ENCODE measurements at regions not wholly inside any gene's neighbourhood (a gene's known extent, or its start where the extent isn't known, plus 50 kb on each side); places are given as distances from the start of the nearest gene placed in this dataset.

DNA sequence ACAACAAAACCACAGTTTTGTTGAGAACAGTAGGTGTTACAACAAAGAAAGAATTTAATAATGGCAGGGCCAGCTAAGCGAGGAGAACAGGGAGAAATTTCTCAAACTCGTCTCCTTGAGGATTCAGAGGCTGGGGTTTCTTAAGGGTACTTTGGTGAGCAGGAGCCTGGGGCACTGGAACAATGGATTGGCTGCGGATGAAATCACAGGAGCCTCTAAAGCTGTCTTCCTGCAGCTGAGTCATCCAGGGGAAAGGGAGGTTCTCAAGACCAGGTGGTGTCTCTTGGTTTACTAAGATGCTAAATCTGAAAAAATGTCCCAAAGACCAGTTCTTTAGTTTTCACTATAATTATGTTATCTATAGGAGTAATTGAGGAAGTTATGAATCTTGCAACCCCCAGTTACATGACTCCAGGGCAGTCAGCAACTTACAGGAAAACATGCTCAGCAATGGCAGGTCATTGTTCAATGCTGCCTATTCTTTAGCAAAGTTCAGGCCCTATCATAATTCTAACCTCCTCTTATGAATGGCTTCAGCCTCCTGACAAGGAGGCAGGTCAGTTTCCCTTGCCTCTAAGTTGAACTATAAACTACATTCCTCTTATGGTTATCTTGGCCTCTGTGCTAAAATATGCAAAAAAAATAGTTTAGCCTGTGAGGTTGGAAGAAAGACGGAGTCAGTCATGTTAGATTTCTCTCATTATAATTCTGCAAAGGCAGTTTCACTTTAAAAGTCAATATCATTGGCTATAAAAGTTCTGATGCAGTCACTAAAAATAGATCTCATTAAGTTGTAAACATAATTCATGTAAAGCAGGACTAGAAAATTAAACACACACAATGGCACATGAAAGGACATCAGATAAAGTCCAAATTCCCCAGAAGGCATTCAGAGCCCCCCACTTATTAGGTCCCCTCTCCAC lies 63.3 kb upstream of the CKS2 start:
- TF ChIP-seq, protein P1, sequence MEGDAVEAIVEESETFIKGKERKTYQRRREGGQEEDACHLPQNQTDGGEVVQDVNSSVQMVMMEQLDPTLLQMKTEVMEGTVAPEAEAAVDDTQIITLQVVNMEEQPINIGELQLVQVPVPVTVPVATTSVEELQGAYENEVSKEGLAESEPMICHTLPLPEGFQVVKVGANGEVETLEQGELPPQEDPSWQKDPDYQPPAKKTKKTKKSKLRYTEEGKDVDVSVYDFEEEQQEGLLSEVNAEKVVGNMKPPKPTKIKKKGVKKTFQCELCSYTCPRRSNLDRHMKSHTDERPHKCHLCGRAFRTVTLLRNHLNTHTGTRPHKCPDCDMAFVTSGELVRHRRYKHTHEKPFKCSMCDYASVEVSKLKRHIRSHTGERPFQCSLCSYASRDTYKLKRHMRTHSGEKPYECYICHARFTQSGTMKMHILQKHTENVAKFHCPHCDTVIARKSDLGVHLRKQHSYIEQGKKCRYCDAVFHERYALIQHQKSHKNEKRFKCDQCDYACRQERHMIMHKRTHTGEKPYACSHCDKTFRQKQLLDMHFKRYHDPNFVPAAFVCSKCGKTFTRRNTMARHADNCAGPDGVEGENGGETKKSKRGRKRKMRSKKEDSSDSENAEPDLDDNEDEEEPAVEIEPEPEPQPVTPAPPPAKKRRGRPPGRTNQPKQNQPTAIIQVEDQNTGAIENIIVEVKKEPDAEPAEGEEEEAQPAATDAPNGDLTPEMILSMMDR (IDR thresholded peaks at IDR 0.05; ENCODE audit: control extremely low read depth, extremely low read depth, low read depth, missing control alignments): no peak
- ChIA-PET POLR2A (no interaction called here), CTCF (no interaction called here)
- DNase-seq (ENCODE audit: extremely low spot score): no peak

DNA sequence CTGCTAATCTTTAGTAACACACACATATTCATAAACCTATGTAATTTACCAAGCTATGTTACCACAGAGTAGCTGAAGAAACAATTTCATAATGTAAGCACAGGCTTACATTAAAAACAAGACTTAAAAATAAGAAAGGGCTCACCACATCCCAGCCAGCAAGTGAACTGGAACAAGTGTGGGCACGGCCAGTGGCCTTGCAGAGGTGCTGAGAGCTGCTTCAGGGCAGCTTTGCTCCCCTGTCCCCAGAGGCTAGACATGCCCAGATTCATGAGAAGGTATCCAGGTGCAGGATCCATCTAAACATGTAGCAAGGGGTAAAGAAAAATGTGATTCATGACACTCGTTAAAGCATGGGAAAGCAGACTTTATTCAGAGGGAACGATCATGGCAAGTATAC lies 62.0 kb upstream of the CKS2 start:
- no peak for DNase-seq (ENCODE audit: extremely low spot score)
- TF ChIP-seq, protein P1 (IDR thresholded peaks at IDR 0.05; ENCODE audit: control extremely low read depth, extremely low read depth, low read depth, missing control alignments): no peak
- CTCF ChIA-PET: no interaction called here
- POLR2A ChIA-PET: no interaction called here

DNA sequence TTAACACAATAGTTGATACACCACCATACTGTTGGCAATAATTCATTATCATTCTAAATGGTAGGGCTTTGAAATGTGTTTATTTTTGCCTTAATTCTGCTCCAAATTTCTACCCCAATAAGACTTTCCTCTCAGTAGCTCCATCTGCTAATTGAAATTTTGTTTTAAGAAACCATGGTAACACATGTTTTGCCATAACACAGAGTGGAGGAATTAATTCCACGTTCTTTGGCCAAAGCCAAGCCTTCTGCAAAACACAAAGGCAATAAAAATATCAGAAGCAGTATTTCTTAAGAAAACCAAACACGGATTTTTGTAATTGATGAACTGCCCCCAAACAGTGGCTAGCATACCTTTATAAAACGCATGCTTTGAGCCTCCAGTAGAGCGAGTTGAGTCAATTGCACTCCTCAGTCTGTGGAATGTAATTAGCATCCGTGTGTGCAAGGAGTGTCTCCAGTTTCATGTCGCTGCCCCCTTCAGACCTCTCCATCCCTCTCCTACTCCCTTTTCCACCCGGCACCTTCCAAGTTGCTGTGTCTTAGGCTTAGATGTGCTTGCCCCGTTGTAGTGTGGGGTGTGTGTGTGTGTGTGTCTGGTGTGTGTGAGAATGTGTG lies 58.2 kb upstream of the CKS2 start:
- ChIA-PET CTCF (no interaction called here), POLR2A (no interaction called here)
- DNase-seq (ENCODE audit: extremely low spot score): no peak
- TF ChIP-seq, protein P1 (IDR thresholded peaks at IDR 0.05; ENCODE audit: control extremely low read depth, extremely low read depth, low read depth, missing control alignments): no peak

DNA sequence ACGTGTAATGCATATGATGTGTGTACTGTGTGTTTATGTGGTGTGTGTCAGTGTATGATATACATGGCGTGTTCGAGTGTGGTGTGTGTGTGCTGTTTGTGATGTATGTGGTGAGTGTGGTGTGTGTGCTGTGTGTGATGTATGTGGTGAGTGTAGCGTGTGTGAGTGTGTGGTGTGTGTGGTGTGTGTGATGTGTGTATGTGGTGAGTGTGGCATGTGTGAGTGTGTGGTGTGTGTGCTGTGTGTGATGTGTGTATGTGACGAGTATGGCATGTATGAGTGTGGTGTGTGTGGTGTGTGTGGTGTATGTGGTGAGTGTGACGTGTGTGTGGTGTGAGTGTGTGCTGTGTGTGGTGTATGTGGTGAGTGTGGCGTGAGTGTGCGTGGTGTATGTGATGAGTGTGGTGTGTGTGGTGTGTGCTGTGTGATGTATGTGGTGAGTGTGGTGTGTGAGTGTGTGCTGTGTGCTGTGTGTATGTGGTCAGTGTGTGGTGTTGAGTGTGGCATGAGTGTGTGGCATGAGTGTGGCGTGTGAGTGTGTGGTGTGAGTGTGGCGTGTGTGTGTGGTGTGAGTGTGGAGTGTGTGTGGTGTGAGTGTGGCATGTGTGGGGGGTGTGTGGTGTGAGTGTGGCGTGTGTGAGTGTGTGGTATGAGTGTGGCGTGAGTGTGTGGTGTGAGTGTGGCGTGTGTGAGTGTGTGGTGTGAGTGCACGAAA lies 56.8 kb upstream of the CKS2 start:
- TF ChIP-seq, protein P1 (IDR thresholded peaks at IDR 0.05; ENCODE audit: control extremely low read depth, extremely low read depth, low read depth, missing control alignments): no peak
- no peak for DNase-seq (ENCODE audit: extremely low spot score)
- POLR2A ChIA-PET: no interaction called here
- CTCF ChIA-PET: no interaction called here

DNA sequence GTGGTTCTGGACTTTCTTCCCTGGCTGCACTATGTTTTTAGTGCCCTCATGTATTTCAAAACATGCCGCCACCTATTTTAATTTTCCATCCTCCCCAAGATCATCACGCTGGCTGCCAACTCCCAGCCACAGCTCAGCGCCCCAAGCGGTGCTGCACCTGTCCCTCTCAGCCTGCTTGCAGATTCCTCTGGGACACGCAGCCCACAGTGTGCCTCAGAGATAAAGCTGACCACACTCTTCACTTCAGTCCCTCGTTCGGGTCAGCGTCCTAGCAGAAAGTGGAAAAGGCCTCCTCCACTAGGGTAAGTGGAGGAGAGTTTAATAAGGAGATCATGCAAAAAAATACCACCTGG lies 56.2 kb upstream of the CKS2 start:
- no peak for DNase-seq (ENCODE audit: extremely low spot score)

DNA sequence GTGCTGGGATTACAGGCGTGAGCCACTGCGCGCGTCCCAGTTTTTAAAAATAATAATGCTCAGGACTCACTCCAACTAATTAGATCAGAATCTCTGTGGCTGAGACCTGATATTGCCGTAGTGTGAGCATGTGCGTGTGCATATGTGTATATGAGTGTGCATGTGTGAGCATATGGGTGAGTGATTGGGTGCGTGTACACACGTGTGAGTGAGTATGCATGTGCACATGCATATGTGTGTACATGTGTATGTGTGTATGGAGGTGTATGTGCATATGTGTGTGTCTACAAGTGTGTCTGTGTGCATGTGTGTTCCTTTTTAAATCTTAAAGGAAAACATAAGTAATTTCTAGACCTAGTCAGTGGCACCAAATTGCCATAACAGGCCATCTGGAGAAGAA lies 54.8 kb upstream of the CKS2 start:
- DNase-seq (ENCODE audit: extremely low spot score): no peak
- TF ChIP-seq, protein P1 (IDR thresholded peaks at IDR 0.05; ENCODE audit: control extremely low read depth, extremely low read depth, low read depth, missing control alignments): no peak
- ChIA-PET CTCF (no interaction called here), POLR2A (no interaction called here)

More for the DNA sequence above, 56.2 kb upstream of the CKS2 start:
- TF ChIP-seq, protein P1 (IDR thresholded peaks at IDR 0.05; ENCODE audit: control extremely low read depth, extremely low read depth, low read depth, missing control alignments): no peak
- POLR2A ChIA-PET: no interaction called here
- CTCF ChIA-PET: no interaction called here
